ENCODE measurements at regions not wholly inside any gene's neighbourhood (a gene's known extent, or its start where the extent isn't known, plus 50 kb on each side); places are given as distances from the start of the nearest gene placed in this dataset.
"Not testable (repeated sequence)": the region's sequence is repeated elsewhere in the genome, so short reads cannot be mapped to it uniquely, and the experiment has no call there.

- Histone ChIP-seq H3K36me3 (replicated peaks in 1 of 2; ENCODE audit: insufficient read depth in 1 of 2, low read depth in 2 of 2) (no peaks in the 10 kb centered on the region), H3K27ac (no peak overlapping the region), H3K4me3 (no peak overlapping the region), H3K4me1 (no peaks in the 10 kb centered on the region), H3K27me3 (no peaks in the 10 kb centered on the region), H3K9me3 (no peaks in the 10 kb centered on the region)
- WGBS, 2 donors: 88 to 95% methylated on average over 3 of the region's 3 CpGs
- TF ChIP-seq CTCF (IDR thresholded peaks at IDR 0.05) (no peak), POLR2A (IDR thresholded peaks at IDR 0.05) (no peak)
- ATAC-seq (no peak), DNase-seq (no peak)
- intact Hi-C loops (cut with DNase I): no loop called here
Measured at GRCh38 chr3:66639809-66640356, 139.1 kb upstream of the LRIG1 start.

- Histone ChIP-seq H3K27me3 (no peaks in the 10 kb centered on the region), H3K4me3 (no peak overlapping the region), H3K27ac (no peak overlapping the region), H3K4me1 (no peaks in the 10 kb centered on the region), H3K36me3 (replicated peaks in 1 of 2; ENCODE audit: insufficient read depth in 1 of 2, low read depth in 2 of 2) (no peaks in the 10 kb centered on the region), H3K9me3 (no peaks in the 10 kb centered on the region)
- DNase-seq (no peak), ATAC-seq (no peak)
- intact Hi-C loops (cut with DNase I): no loop called here
- TF ChIP-seq POLR2A (IDR thresholded peaks at IDR 0.05): no peak
- TF ChIP-seq CTCF (IDR thresholded peaks at IDR 0.05): no peak
- WGBS, 2 donors: 56 to 65% methylated on average over 4 of the region's 4 CpGs
Measured at GRCh38 chr3:66642019-66642418, 141.2 kb upstream of the LRIG1 start.

- Histone ChIP-seq H3K4me3 (no peak overlapping the region), H3K27me3 (no peaks in the 10 kb centered on the region), H3K36me3 (replicated peaks in 1 of 2; ENCODE audit: insufficient read depth in 1 of 2, low read depth in 2 of 2) (no peaks in the 10 kb centered on the region), H3K27ac (no peak overlapping the region), H3K9me3 (no peaks in the 10 kb centered on the region), H3K4me1 (no peaks in the 10 kb centered on the region)
- DNase-seq (no peak), ATAC-seq (no peak)
- TF ChIP-seq POLR2A (IDR thresholded peaks at IDR 0.05): no peak
- no peak for TF ChIP-seq CTCF (IDR thresholded peaks at IDR 0.05)
- 68 to 74% methylated on average over 3 of the region's 3 CpGs for WGBS, 2 donors
- intact Hi-C loops (cut with DNase I): no loop called here
Measured at GRCh38 chr3:66642484-66642883, 141.7 kb upstream of the LRIG1 start.

GRCh38 chr3:66644549-66644948 is 143.7 kb upstream of the LRIG1 start:
- ATAC-seq (no peak), DNase-seq (no peak)
- TF ChIP-seq POLR2A (IDR thresholded peaks at IDR 0.05): no peak
- TF ChIP-seq CTCF (IDR thresholded peaks at IDR 0.05): no peak
- Histone ChIP-seq H3K4me1 (no peaks in the 10 kb centered on the region), H3K4me3 (no peak overlapping the region), H3K9me3 (no peaks in the 10 kb centered on the region), H3K36me3 (replicated peaks in 1 of 2; ENCODE audit: insufficient read depth in 1 of 2, low read depth in 2 of 2) (no peaks in the 10 kb centered on the region), H3K27me3 (no peaks in the 10 kb centered on the region), H3K27ac (no peak overlapping the region)
- intact Hi-C loops (cut with DNase I): no loop called here

GRCh38 chr3:66648975-66649374 is 148.2 kb upstream of the LRIG1 start:
- WGBS, 2 donors: 75 to 86% methylated on average over 1 of the region's 1 CpG
- intact Hi-C loops (cut with DNase I): no loop called here
- DNase-seq (no peak), ATAC-seq (no peak)
- no peaks in the 10 kb centered on the region for H3K4me1 ChIP-seq
- H3K36me3 ChIP-seq (replicated peaks in 1 of 2; ENCODE audit: insufficient read depth in 1 of 2, low read depth in 2 of 2): no peaks in the 10 kb centered on the region
- no peak for TF ChIP-seq CTCF (IDR thresholded peaks at IDR 0.05)
- no peak for TF ChIP-seq POLR2A (IDR thresholded peaks at IDR 0.05)
- no peak overlapping the region for H3K27ac ChIP-seq
- no peaks in the 10 kb centered on the region for H3K27me3 ChIP-seq
- H3K9me3 ChIP-seq: no peaks in the 10 kb centered on the region
- H3K4me3 ChIP-seq: no peak overlapping the region

GRCh38 chr3:66651520-66651919 is 150.7 kb upstream of the LRIG1 start:
- ATAC-seq; DNase-seq; H3K4me1 ChIP-seq; H3K9me3 ChIP-seq; H3K27ac ChIP-seq; intact Hi-C loops (cut with DNase I); H3K4me3 ChIP-seq; H3K36me3 ChIP-seq (replicated peaks in 1 of 2; ENCODE audit: insufficient read depth in 1 of 2, low read depth in 2 of 2); H3K27me3 ChIP-seq: not testable (repeated sequence)
- 98 to 100% methylated on average over 1 to 20 of the region's 29 CpGs for WGBS, 2 donors

- H3K36me3 ChIP-seq (replicated peaks in 1 of 2; ENCODE audit: insufficient read depth in 1 of 2, low read depth in 2 of 2); H3K27ac ChIP-seq; H3K4me1 ChIP-seq; ATAC-seq; intact Hi-C loops (cut with DNase I); DNase-seq; H3K9me3 ChIP-seq; H3K27me3 ChIP-seq; H3K4me3 ChIP-seq: not testable (repeated sequence)
- WGBS, 2 donors: 83 to 85% methylated on average over 4 of the region's 4 CpGs
Measured at GRCh38 chr3:66652100-66652499, 151.3 kb upstream of the LRIG1 start.
